K562 (cell line): ENCODE measurements at regions not wholly inside any gene's neighbourhood (a gene's known extent, or its start where the extent isn't known, plus 50 kb on each side); places are given as distances from the start of the nearest gene placed in this dataset.

Source experiments
- HNRNPH1 ChIP-seq: fragments of 200-400 bp; formaldehyde crosslinking; optimal IDR thresholded peaks from 2 replicates; pipeline ENCODE3; 2017; ENCODE audit warnings: low read depth, mild to moderate bottlenecking, low read length, moderate library complexity
- PRPF4 ChIP-seq: fragments of 200-400 bp; formaldehyde crosslinking; IDR thresholded peaks from one replicate; pipeline ENCODE4 v1.6.1; 2017; ENCODE audit warnings: low read length, low read depth, mild to moderate bottlenecking; ENCODE audit not compliant: insufficient read depth, poor library complexity, severe bottlenecking
- TF ChIP-seq, protein P1 (sequence below): fragments of 450-650 bp; conservative IDR thresholded peaks from 2 replicates; pipeline ENCODE4 v1.6.1; 2016; ENCODE audit warnings: missing genetic modification characterization, low read depth, mild to moderate bottlenecking, missing compliant biosample characterization, moderate library complexity
- TF ChIP-seq, protein P2 (sequence below): sonication (generic); formaldehyde crosslinking; IDR thresholded peaks from 2 replicates; pipeline ENCODE4 v1.8.0; 2022; ENCODE audit warnings: missing genetic modification reagents, mild to moderate bottlenecking, borderline replicate concordance

DNA sequence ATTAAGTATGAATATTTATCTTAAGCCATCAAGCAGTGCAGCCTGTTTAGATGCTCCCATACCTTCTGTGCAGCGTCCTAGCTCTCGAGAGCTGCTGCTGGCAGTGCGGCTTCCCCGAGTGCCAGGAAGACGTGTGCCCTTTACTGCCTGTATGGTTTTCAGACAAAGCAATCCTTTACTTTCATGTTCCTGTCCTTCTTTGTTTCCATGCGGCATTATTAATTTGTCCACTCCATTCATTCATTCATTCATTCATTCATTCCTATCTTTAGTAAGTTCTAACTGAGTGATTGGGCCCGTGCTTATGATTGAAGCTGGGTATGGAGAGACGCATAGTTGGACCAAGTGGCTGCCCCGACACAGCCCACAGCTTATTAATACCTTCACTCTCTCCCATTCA lies 446.6 kb upstream of the HNRNPA3 start:
- TF ChIP-seq PRPF4 (no peak), HNRNPH1 (no peak)
- TF ChIP-seq, protein P1, sequence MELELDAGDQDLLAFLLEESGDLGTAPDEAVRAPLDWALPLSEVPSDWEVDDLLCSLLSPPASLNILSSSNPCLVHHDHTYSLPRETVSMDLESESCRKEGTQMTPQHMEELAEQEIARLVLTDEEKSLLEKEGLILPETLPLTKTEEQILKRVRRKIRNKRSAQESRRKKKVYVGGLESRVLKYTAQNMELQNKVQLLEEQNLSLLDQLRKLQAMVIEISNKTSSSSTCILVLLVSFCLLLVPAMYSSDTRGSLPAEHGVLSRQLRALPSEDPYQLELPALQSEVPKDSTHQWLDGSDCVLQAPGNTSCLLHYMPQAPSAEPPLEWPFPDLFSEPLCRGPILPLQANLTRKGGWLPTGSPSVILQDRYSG: no peak
- TF ChIP-seq, protein P2, sequence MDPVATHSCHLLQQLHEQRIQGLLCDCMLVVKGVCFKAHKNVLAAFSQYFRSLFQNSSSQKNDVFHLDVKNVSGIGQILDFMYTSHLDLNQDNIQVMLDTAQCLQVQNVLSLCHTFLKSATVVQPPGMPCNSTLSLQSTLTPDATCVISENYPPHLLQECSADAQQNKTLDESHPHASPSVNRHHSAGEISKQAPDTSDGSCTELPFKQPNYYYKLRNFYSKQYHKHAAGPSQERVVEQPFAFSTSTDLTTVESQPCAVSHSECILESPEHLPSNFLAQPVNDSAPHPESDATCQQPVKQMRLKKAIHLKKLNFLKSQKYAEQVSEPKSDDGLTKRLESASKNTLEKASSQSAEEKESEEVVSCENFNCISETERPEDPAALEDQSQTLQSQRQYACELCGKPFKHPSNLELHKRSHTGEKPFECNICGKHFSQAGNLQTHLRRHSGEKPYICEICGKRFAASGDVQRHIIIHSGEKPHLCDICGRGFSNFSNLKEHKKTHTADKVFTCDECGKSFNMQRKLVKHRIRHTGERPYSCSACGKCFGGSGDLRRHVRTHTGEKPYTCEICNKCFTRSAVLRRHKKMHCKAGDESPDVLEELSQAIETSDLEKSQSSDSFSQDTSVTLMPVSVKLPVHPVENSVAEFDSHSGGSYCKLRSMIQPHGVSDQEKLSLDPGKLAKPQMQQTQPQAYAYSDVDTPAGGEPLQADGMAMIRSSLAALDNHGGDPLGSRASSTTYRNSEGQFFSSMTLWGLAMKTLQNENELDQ (CRISPR knock-in tag): no peak
